WTC11 (cell line): ENCODE measurements at regions not wholly inside any gene's neighbourhood (a gene's known extent, or its start where the extent isn't known, plus 50 kb on each side); places are given as distances from the start of the nearest gene placed in this dataset.

Experiments used
- ATAC-seq: fragments of 200-7000 bp; cut with Tn5 transposase; 2 replicates; pipeline ENCODE4 v1.10.0; 2021; ENCODE audit warnings: mild to moderate bottlenecking, moderate library complexity
- CTCF ChIA-PET: fragments of 300-600 bp; sonication (Branson Sonifier 250); formaldehyde crosslinking; loops from one replicate; lab custom pipeline; 2021; ENCODE audit warnings: antibody characterized with exemption; lab: Charles Lee
- POLR2A ChIA-PET: fragments of 350-600 bp; sonication (Branson Sonifier 250); formaldehyde crosslinking; loops from one replicate; lab custom pipeline; 2021; ENCODE audit warnings: antibody characterized with exemption; lab: Charles Lee
- DNase-seq: peaks from one replicate; pipeline ENCODE4 v3.0.0; 2021; ENCODE audit warnings: low spot score
- H3K27ac Mint-ChIP-seq: 2 replicates; pipeline ENCODE4 v1.8.0; 2021; ENCODE audit warnings: mixed read lengths
- H3K27me3 Mint-ChIP-seq: 2 replicates; pipeline ENCODE4 v1.8.0; 2021; ENCODE audit warnings: low read depth, mild to moderate bottlenecking, moderate library complexity, mixed read lengths
- H3K36me3 Mint-ChIP-seq: 2 replicates; pipeline ENCODE4 v1.8.0; 2021; ENCODE audit warnings: mixed read lengths
- H3K4me1 Mint-ChIP-seq: 2 replicates; pipeline ENCODE4 v1.8.0; 2022; ENCODE audit warnings: mixed read lengths
- H3K4me3 Mint-ChIP-seq: 2 replicates; pipeline ENCODE4 v1.8.0; 2021; ENCODE audit warnings: mild to moderate bottlenecking, moderate library complexity, mixed read lengths
- H3K9me3 Mint-ChIP-seq: 2 replicates; pipeline ENCODE4 v1.8.0; 2021; ENCODE audit warnings: mixed read lengths
- ATF6 ChIP-seq: sonication (generic); formaldehyde crosslinking; IDR thresholded peaks from 2 replicates; pipeline ENCODE4 v1.8.1; 2023; ENCODE audit warnings: mild to moderate bottlenecking, missing genetic modification reagents
- CREB1 ChIP-seq: sonication (generic); formaldehyde crosslinking; IDR thresholded peaks from 2 replicates; pipeline ENCODE4 v1.8.0; 2023; ENCODE audit warnings: mild to moderate bottlenecking, missing genetic modification reagents
- E2F4 ChIP-seq: sonication (generic); formaldehyde crosslinking; IDR thresholded peaks from 2 replicates; pipeline ENCODE4 v1.8.1; 2022; ENCODE audit warnings: low read depth, mild to moderate bottlenecking, moderate library complexity, missing genetic modification reagents, borderline replicate concordance
- FOXJ3 ChIP-seq: sonication (generic); formaldehyde crosslinking; IDR thresholded peaks from 2 replicates; pipeline ENCODE4 v1.9.0; 2021; ENCODE audit warnings: missing genetic modification reagents, mild to moderate bottlenecking, borderline replicate concordance
- FOXK1 ChIP-seq: sonication (generic); formaldehyde crosslinking; IDR thresholded peaks from 2 replicates; pipeline ENCODE4 v1.8.0; 2022; ENCODE audit warnings: mild to moderate bottlenecking, moderate library complexity, missing genetic modification reagents
- HMGXB4 ChIP-seq: sonication (generic); formaldehyde crosslinking; IDR thresholded peaks from 2 replicates; pipeline ENCODE4 v1.8.1; 2023; ENCODE audit warnings: mild to moderate bottlenecking, moderate library complexity, missing genetic modification reagents
- MLX ChIP-seq: sonication (generic); formaldehyde crosslinking; IDR thresholded peaks from 2 replicates; pipeline ENCODE4 v1.8.1; 2023; ENCODE audit warnings: mild to moderate bottlenecking, missing genetic modification reagents, moderate library complexity
- MXD4 ChIP-seq: fragments of 250-450 bp; sonication (Bioruptor Pico); IDR thresholded peaks from 2 replicates; pipeline ENCODE4 v1.8.0; 2021; ENCODE audit warnings: mild to moderate bottlenecking, moderate library complexity, borderline replicate concordance
- OVOL2 ChIP-seq: fragments of 250-450 bp; sonication (Bioruptor Pico); IDR thresholded peaks from 2 replicates; pipeline ENCODE4 v1.9.0; 2021; ENCODE audit warnings: mild to moderate bottlenecking, borderline replicate concordance
- PREB ChIP-seq: sonication (generic); formaldehyde crosslinking; IDR thresholded peaks from 2 replicates; pipeline ENCODE4 v1.8.1; 2022; ENCODE audit warnings: mild to moderate bottlenecking, missing genetic modification reagents, moderate library complexity, borderline replicate concordance
- SMAD3 ChIP-seq: sonication (generic); formaldehyde crosslinking; IDR thresholded peaks from 2 replicates; pipeline ENCODE4 v1.8.0; 2022; ENCODE audit warnings: missing genetic modification reagents, mild to moderate bottlenecking, borderline replicate concordance
- SP1 ChIP-seq: sonication (generic); formaldehyde crosslinking; conservative IDR thresholded peaks from 2 replicates; pipeline ENCODE4 v1.8.1; 2022; ENCODE audit warnings: missing genetic modification reagents
- TEAD4 ChIP-seq: sonication (generic); formaldehyde crosslinking; IDR thresholded peaks from 2 replicates; pipeline ENCODE4 v1.8.0; 2022; ENCODE audit warnings: mild to moderate bottlenecking, missing genetic modification reagents
- ZNF232 ChIP-seq: sonication (generic); formaldehyde crosslinking; IDR thresholded peaks from 2 replicates; pipeline ENCODE4 v1.8.0; 2022; ENCODE audit warnings: mild to moderate bottlenecking, missing genetic modification reagents
- ZNF281 ChIP-seq: sonication (generic); formaldehyde crosslinking; IDR thresholded peaks from 2 replicates; pipeline ENCODE4 v1.8.0; 2023; ENCODE audit warnings: mild to moderate bottlenecking, missing genetic modification reagents
- ZNF317 ChIP-seq: sonication (generic); formaldehyde crosslinking; IDR thresholded peaks from 2 replicates; pipeline ENCODE4 v1.8.1; 2023; ENCODE audit warnings: low read depth, mild to moderate bottlenecking, moderate library complexity, missing genetic modification reagents, borderline replicate concordance
- ZNF425 ChIP-seq: fragments of 250-450 bp; sonication (Bioruptor Pico); conservative IDR thresholded peaks from 2 replicates; pipeline ENCODE4 v1.9.0; 2021; ENCODE audit warnings: mild to moderate bottlenecking
- ZNF671 ChIP-seq: fragments of 250-450 bp; sonication (Bioruptor Pico); IDR thresholded peaks from 2 replicates; pipeline ENCODE4 v1.8.0; 2021; ENCODE audit warnings: mild to moderate bottlenecking

- TF ChIP-seq E2F4 (CRISPR knock-in tag) (no peak), MLX (CRISPR knock-in tag) (no peak)
- TF ChIP-seq, all 79 proteins: peak for 0
These were observed 211.9 kb upstream of the PMEPA1 start (continued) for GRCh38 chr20:57921676-57922075.

- Mint-ChIP-seq H3K27ac (0 out of 2 replicates have a peak overlapping the region, but pooled peaks have one; percentile 65), H3K4me3 (no peak overlapping the region), H3K36me3 (peaks cover 5% of the 10 kb centered on the region), H3K9me3 (peaks cover 17% of the 10 kb centered on the region), H3K27me3 (peaks cover 4% of the 10 kb centered on the region), H3K4me1 (peaks cover 26% of the 10 kb centered on the region)
- DNase-seq (no peak), ATAC-seq (no peak)
- no peak for TF ChIP-seq SP1
- TF ChIP-seq OVOL2 (CRISPR knock-in tag), result no peak
- TF ChIP-seq FOXJ3, result no peak
- no peak for TF ChIP-seq TEAD4
- no peak for TF ChIP-seq ZNF317 (CRISPR knock-in tag)
- no peak for TF ChIP-seq ZNF232 (CRISPR knock-in tag)
- no peak for TF ChIP-seq E2F4 (CRISPR knock-in tag)
- CTCF ChIA-PET, result interaction anchor here (0.6 kb wide), 1 partner anchor 281 kb away, joined by 3 read pairs; no protein-coding TSS in a partner anchor
- POLR2A ChIA-PET, result no interaction called here
These were observed 211.2 kb upstream of the PMEPA1 start for GRCh38 chr20:57920971-57921370.

GRCh38 chr20:57919049-57919448 lies 209.2 kb upstream of the PMEPA1 start:
- ChIA-PET POLR2A (no interaction called here), CTCF (no interaction called here)
- no peak overlapping the region for H3K4me3 Mint-ChIP-seq
- H3K36me3 Mint-ChIP-seq, result no peaks in the 10 kb centered on the region
- DNase-seq (no peak), ATAC-seq (no peak)
- no peak overlapping the region for H3K27ac Mint-ChIP-seq
- H3K27me3 Mint-ChIP-seq, result no peaks in the 10 kb centered on the region; the same call in none of the 2 replicates
- peaks cover 8% of the 10 kb centered on the region for H3K9me3 Mint-ChIP-seq
- H3K4me1 Mint-ChIP-seq, result peaks cover 26% of the 10 kb centered on the region
- TF ChIP-seq ZNF671 (CRISPR knock-in tag) (no peak), E2F4 (CRISPR knock-in tag) (no peak), CREB1 (CRISPR knock-in tag) (no peak), ZNF281 (CRISPR knock-in tag) (no peak), HMGXB4 (CRISPR knock-in tag) (no peak), ATF6 (CRISPR knock-in tag) (no peak), MXD4 (CRISPR knock-in tag) (no peak), FOXK1 (CRISPR knock-in tag) (no peak), PREB (CRISPR knock-in tag) (no peak), ZNF425 (CRISPR knock-in tag) (no peak), SMAD3 (no peak)
